ENCODE measurements at regions not wholly inside any gene's neighbourhood (a gene's known extent, or its start where the extent isn't known, plus 50 kb on each side); places are given as distances from the start of the nearest gene placed in this dataset.

- H3K79me2 ChIP-seq (replicated peaks; ENCODE audit: insufficient read depth, low read length): no peaks in the 10 kb centered on the region
- H3K9me3 ChIP-seq (ENCODE audit: low read length): no peaks in the 10 kb centered on the region
- H4K20me1 ChIP-seq (ENCODE audit: insufficient read depth): no peaks in the 10 kb centered on the region
- TF ChIP-seq EZH2 (IDR thresholded peaks at IDR 0.05; ENCODE audit: borderline replicate concordance, insufficient read depth, low read length, poor library complexity, severe bottlenecking) (no peak), POLR2AphosphoS5 (IDR thresholded peaks at IDR 0.05) (no peak), EP300 (conservative IDR thresholded peaks at IDR 0.05; ENCODE audit: poor library complexity, severe bottlenecking) (no peak), TAF1 (IDR thresholded peaks at IDR 0.05; ENCODE audit: low read depth) (no peak), SMC3 (conservative IDR thresholded peaks at IDR 0.05; ENCODE audit: poor library complexity) (no peak), RAD21 (conservative IDR thresholded peaks at IDR 0.05) (no peak)
- no peak overlapping the region for H3K4me2 ChIP-seq (ENCODE audit: low read length)
- no peak overlapping the region for H3K9ac ChIP-seq (ENCODE audit: low read length)
- no peak overlapping the region for H3K4me3 ChIP-seq (ENCODE audit: low read length)
- no peaks in the 10 kb centered on the region for H3K9me2 ChIP-seq (ENCODE audit: insufficient read depth, low read length)
- no peaks in the 10 kb centered on the region for H3F3A ChIP-seq (ENCODE audit: insufficient read depth, low read length, poor library complexity, severe bottlenecking)
- H3K27me3 ChIP-seq (ENCODE audit: insufficient read depth, low read depth, low read length): no peaks in the 10 kb centered on the region
- H3K27ac ChIP-seq (ENCODE audit: low read length): no peak overlapping the region
- no peaks in the 10 kb centered on the region for H3K36me3 ChIP-seq (ENCODE audit: insufficient read depth, low read length)
- H2AFZ ChIP-seq (ENCODE audit: low read depth, low read length): no peak overlapping the region
Observed at GRCh38 chr4:81314897-81315470, 100.0 kb upstream of the PRKG2 start.

GRCh38 chr4:81314196-81314896, 99.3 kb upstream of the PRKG2 start:
- no peaks in the 10 kb centered on the region for H3K9me3 ChIP-seq (ENCODE audit: low read length)
- TF ChIP-seq REST (IDR thresholded peaks at IDR 0.05; ENCODE audit: borderline replicate concordance) (no peak), SMC3 (conservative IDR thresholded peaks at IDR 0.05; ENCODE audit: poor library complexity) (no peak), POLR2AphosphoS5 (IDR thresholded peaks at IDR 0.05) (no peak), EP300 (conservative IDR thresholded peaks at IDR 0.05; ENCODE audit: poor library complexity, severe bottlenecking) (no peak), CTCF (IDR thresholded peaks at IDR 0.05; ENCODE audit: poor library complexity, severe bottlenecking) (no peak), EZH2 (IDR thresholded peaks at IDR 0.05; ENCODE audit: borderline replicate concordance, insufficient read depth, low read length, poor library complexity, severe bottlenecking) (no peak), MXI1 (conservative IDR thresholded peaks at IDR 0.05; ENCODE audit: poor library complexity, severe bottlenecking) (no peak), RAD21 (conservative IDR thresholded peaks at IDR 0.05) (no peak), TAF1 (IDR thresholded peaks at IDR 0.05; ENCODE audit: low read depth) (no peak)
- H3K4me3 ChIP-seq (ENCODE audit: low read length): no peak overlapping the region
- H3K27ac ChIP-seq (ENCODE audit: low read length): no peak overlapping the region
- H3K4me2 ChIP-seq (ENCODE audit: low read length): no peak overlapping the region
- H3K79me2 ChIP-seq (replicated peaks; ENCODE audit: insufficient read depth, low read length): no peaks in the 10 kb centered on the region
- H2AFZ ChIP-seq (ENCODE audit: low read depth, low read length): no peak overlapping the region
- H3K9ac ChIP-seq (ENCODE audit: low read length): no peak overlapping the region
- no peaks in the 10 kb centered on the region for H3K36me3 ChIP-seq (ENCODE audit: insufficient read depth, low read length)
- H4K20me1 ChIP-seq (ENCODE audit: insufficient read depth): no peaks in the 10 kb centered on the region
- H3F3A ChIP-seq (ENCODE audit: insufficient read depth, low read length, poor library complexity, severe bottlenecking): no peaks in the 10 kb centered on the region
- H3K9me2 ChIP-seq (ENCODE audit: insufficient read depth, low read length): no peaks in the 10 kb centered on the region
- H3K27me3 ChIP-seq (ENCODE audit: insufficient read depth, low read depth, low read length): no peaks in the 10 kb centered on the region

All from neural cell (in vitro differentiated cells).